ENCODE measurements at regions not wholly inside any gene's neighbourhood (a gene's known extent, or its start where the extent isn't known, plus 50 kb on each side); places are given as distances from the start of the nearest gene placed in this dataset.
"Not testable (repeated sequence)": the region's sequence is repeated elsewhere in the genome, so short reads cannot be mapped to it uniquely, and the experiment has no call there.

- not testable (repeated sequence) for H3K27me3 ChIP-seq (ENCODE audit: insufficient read depth, poor library complexity, severe bottlenecking); H3K27ac ChIP-seq (replicated peaks); H3K4me3 ChIP-seq (replicated peaks; ENCODE audit: insufficient read depth, low read length)
- peak in 1 of 2 experiments; percentile 31 for DNase-seq (ENCODE audit: low read depth in 1 of 2, low spot score in 1 of 2)
- peak; percentile 21 for TF ChIP-seq CTCF (IDR thresholded peaks at IDR 0.05; ENCODE audit: insufficient read depth, low read length)
These were observed 67.4 kb upstream of the GPR39 start for GRCh38 chr2:132349092-132349687.

- DNase-seq (ENCODE audit: low read depth in 1 of 2, low spot score in 1 of 2); H3K4me3 ChIP-seq (replicated peaks; ENCODE audit: insufficient read depth, low read length); H3K27me3 ChIP-seq (ENCODE audit: insufficient read depth, poor library complexity, severe bottlenecking); H3K27ac ChIP-seq (replicated peaks): not testable (repeated sequence)
These were observed 64.9 kb upstream of the GPR39 start for GRCh38 chr2:132351668-132352067.

GRCh38 chr2:132352481-132353001 lies 64.1 kb upstream of the GPR39 start:
- not testable (repeated sequence) for DNase-seq (ENCODE audit: low read depth in 1 of 2, low spot score in 1 of 2); H3K27me3 ChIP-seq (ENCODE audit: insufficient read depth, poor library complexity, severe bottlenecking); H3K4me3 ChIP-seq (replicated peaks; ENCODE audit: insufficient read depth, low read length); H3K27ac ChIP-seq (replicated peaks)

GRCh38 chr2:132353380-132353779 lies 63.2 kb upstream of the GPR39 start:
- H3K4me3 ChIP-seq (replicated peaks; ENCODE audit: insufficient read depth, low read length); DNase-seq (ENCODE audit: low read depth in 1 of 2, low spot score in 1 of 2); H3K27ac ChIP-seq (replicated peaks); H3K27me3 ChIP-seq (ENCODE audit: insufficient read depth, poor library complexity, severe bottlenecking): not testable (repeated sequence)

- H3K27me3 ChIP-seq (ENCODE audit: insufficient read depth, poor library complexity, severe bottlenecking); DNase-seq (ENCODE audit: low read depth in 1 of 2, low spot score in 1 of 2); H3K4me3 ChIP-seq (replicated peaks; ENCODE audit: insufficient read depth, low read length); H3K27ac ChIP-seq (replicated peaks): not testable (repeated sequence)
These were observed 55.6 kb upstream of the GPR39 start for GRCh38 chr2:132360964-132361363.

GRCh38 chr2:132361498-132361897 lies 55.1 kb upstream of the GPR39 start:
- not testable (repeated sequence) for DNase-seq (ENCODE audit: low read depth in 1 of 2, low spot score in 1 of 2); H3K27ac ChIP-seq (replicated peaks); H3K4me3 ChIP-seq (replicated peaks; ENCODE audit: insufficient read depth, low read length); H3K27me3 ChIP-seq (ENCODE audit: insufficient read depth, poor library complexity, severe bottlenecking)

- not testable (repeated sequence) for DNase-seq (ENCODE audit: low read depth in 1 of 2, low spot score in 1 of 2); H3K27ac ChIP-seq (replicated peaks); H3K27me3 ChIP-seq (ENCODE audit: insufficient read depth, poor library complexity, severe bottlenecking); H3K4me3 ChIP-seq (replicated peaks; ENCODE audit: insufficient read depth, low read length)
These were observed 53.3 kb upstream of the GPR39 start for GRCh38 chr2:132363352-132363751.

- not testable (repeated sequence) for H3K27me3 ChIP-seq (ENCODE audit: insufficient read depth, poor library complexity, severe bottlenecking); H3K4me3 ChIP-seq (replicated peaks; ENCODE audit: insufficient read depth, low read length); DNase-seq (ENCODE audit: low read depth in 1 of 2, low spot score in 1 of 2); H3K27ac ChIP-seq (replicated peaks)
These were observed 50.6 kb upstream of the GPR39 start for GRCh38 chr2:132365963-132366362.

GRCh38 chr2:132366421-132367180 lies 50.0 kb upstream of the GPR39 start:
- TF ChIP-seq REST (IDR thresholded peaks at IDR 0.05; ENCODE audit: insufficient replicate concordance, low read depth), result no peak
- TF ChIP-seq CTCF (IDR thresholded peaks at IDR 0.05; ENCODE audit: insufficient read depth, low read length), result no peak
- H3K27ac ChIP-seq (replicated peaks), result no peak overlapping the region
- no peak for DNase-seq (ENCODE audit: low read depth in 1 of 2, low spot score in 1 of 2)
- H3K27me3 ChIP-seq (ENCODE audit: insufficient read depth, poor library complexity, severe bottlenecking), result no peaks in the 10 kb centered on the region
- H3K4me3 ChIP-seq (replicated peaks; ENCODE audit: insufficient read depth, low read length), result no peak overlapping the region

All from HL-60 (cell line).